ENCODE measurements at regions not wholly inside any gene's neighbourhood (a gene's known extent, or its start where the extent isn't known, plus 50 kb on each side); places are given as distances from the start of the nearest gene placed in this dataset.
"Not testable (repeated sequence)": the region's sequence is repeated elsewhere in the genome, so short reads cannot be mapped to it uniquely, and the experiment has no call there.

GRCh38 chr18:9039441-9040071 lies 62.9 kb upstream of the NDUFV2 start:
- intact Hi-C loops (cut with DNase I), result no loop called here
- DNase-seq, result no peak

- intact Hi-C loops (cut with DNase I), result no loop called here
- no peak for DNase-seq
These were observed 59.6 kb upstream of the NDUFV2 start for GRCh38 chr18:9042766-9043481.

GRCh38 chr18:9043581-9043980 lies 58.9 kb upstream of the NDUFV2 start:
- intact Hi-C loops (cut with DNase I), result no loop called here
- DNase-seq, result no peak

GRCh38 chr18:9047715-9048114 lies 54.8 kb upstream of the NDUFV2 start:
- no peak for DNase-seq
- intact Hi-C loops (cut with DNase I), result no loop called here

GRCh38 chr18:9048236-9048635 lies 54.3 kb upstream of the NDUFV2 start:
- intact Hi-C loops (cut with DNase I), result no loop called here
- DNase-seq, result no peak

GRCh38 chr18:9048808-9049494 lies 53.5 kb upstream of the NDUFV2 start:
- intact Hi-C loops (cut with DNase I), result no loop called here
- DNase-seq, result no peak

GRCh38 chr18:9049495-9049809 lies 53.0 kb upstream of the NDUFV2 start:
- DNase-seq, result no peak
- intact Hi-C loops (cut with DNase I), result no loop called here

- DNase-seq; intact Hi-C loops (cut with DNase I): not testable (repeated sequence)
These were observed 51.7 kb upstream of the NDUFV2 start for GRCh38 chr18:9050628-9051284.
